ENCODE measurements at regions not wholly inside any gene's neighbourhood (a gene's known extent, or its start where the extent isn't known, plus 50 kb on each side); places are given as distances from the start of the nearest gene placed in this dataset.

GRCh38 chr14:51396222-51396815 lies 156.3 kb downstream of the TMX1 start:
- POLR2A ChIA-PET: interaction anchor here (0.7 to 3.0 kb wide), 10 partner anchors 50 to 792 kb away, joined by 3 to 37 read pairs (median 4); partner anchors contain the start of gene FRMD6
- CTCF ChIA-PET: interaction anchor here (0.7 to 5.3 kb wide), 9 partner anchors 8 to 257 kb away, joined by 3 to 38 read pairs (median 3); partner anchors contain the start of gene FRMD6
- Histone ChIP-seq H3K36me3 (ENCODE audit: control insufficient read depth in 2 of 2, extremely low read depth in 1 of 2, insufficient read depth in 2 of 2, low read length in 2 of 2) (no peaks in the 10 kb centered on the region), H3K9me3 (replicated peaks; ENCODE audit: control insufficient read depth, insufficient read depth, low read length) (no peaks in the 10 kb centered on the region), H3K9ac (replicated peaks; ENCODE audit: extremely low read depth, insufficient read depth, low read length) (peak overlapping the region; percentile 93), H3K4me2 (ENCODE audit: insufficient read depth, low read length) (peak overlapping the region; percentile 87), H3K4me3 (replicated peaks in 1 of 3; ENCODE audit: insufficient read depth in 1 of 3, low read depth in 1 of 3, low read length in 3 of 3) (peak overlapping the region in 1 of 3 experiments; percentile 42), H3K27ac (ENCODE audit: insufficient read depth, low read depth, low read length) (peak overlapping the region; percentile 99), H3K27me3 (ENCODE audit: control insufficient read depth in 2 of 2, insufficient read depth in 2 of 2, low read length in 2 of 2) (no peaks in the 10 kb centered on the region), H3K79me2 (ENCODE audit: control insufficient read depth, insufficient read depth, low read length) (no peaks in the 10 kb centered on the region), H3K9me1 (replicated peaks; ENCODE audit: control insufficient read depth, extremely low read depth, insufficient read depth, low read length) (no peaks in the 10 kb centered on the region), H4K20me1 (replicated peaks; ENCODE audit: control insufficient read depth, extremely low read depth, insufficient read depth, low read length) (no peaks in the 10 kb centered on the region), H2AFZ (ENCODE audit: low read depth, low read length) (no peak overlapping the region), H3K4me1 (ENCODE audit: control insufficient read depth, extremely low read depth, insufficient read depth, low read length) (peaks cover 52% of the 10 kb centered on the region)
- DNase-seq (ENCODE audit: low read depth, low spot score) (peak; percentile 99), FAIRE-seq (peak; percentile 93)
- no TSS peak for BruUV-seq (replicated peaks)
- intact Hi-C loops (cut with micrococcal nuclease) (loop anchor here (1.0 to 10.0 kb wide), 9 partner anchors 46 to 673 kb away; partner anchors contain the start of gene NID2), dilution Hi-C loops (cut with MboI; ENCODE audit: extremely low pct_ligation_motif_present, low sequenced_read_pairs) (no loop called here)
- no peak for TF ChIP-seq MAX (IDR thresholded peaks at IDR 0.05; ENCODE audit: insufficient read depth, insufficient read length)
- TF ChIP-seq CTCF (IDR thresholded peaks at IDR 0.05; ENCODE audit: extremely low read depth in 1 of 2, insufficient read depth in 1 of 2, low read depth in 1 of 2, low read length in 2 of 2): no peak
- TF ChIP-seq JUN (IDR thresholded peaks at IDR 0.05; ENCODE audit: borderline replicate concordance, insufficient read depth, insufficient read length, low read depth): peak; percentile 92
- TF ChIP-seq EZH2 (IDR thresholded peaks at IDR 0.05; ENCODE audit: borderline replicate concordance, low read depth, low read length, severe bottlenecking): no peak
- TF ChIP-seq GATA2 (IDR thresholded peaks at IDR 0.05; ENCODE audit: insufficient read depth, insufficient read length, low read depth, low read length): peak; percentile 98
- TF ChIP-seq FOS (IDR thresholded peaks at IDR 0.05; ENCODE audit: borderline replicate concordance, insufficient read depth, low read length): peak; percentile 93
- peak; percentile 63 for TF ChIP-seq MYC (IDR thresholded peaks at IDR 0.05; ENCODE audit: low read depth, low read length)
- peak; percentile 96 for TF ChIP-seq POLR2AphosphoS5 (IDR thresholded peaks at IDR 0.05; ENCODE audit: insufficient read depth, low read depth, low read length)
- peak; percentile 54 for TF ChIP-seq POLR2A (IDR thresholded peaks at IDR 0.05; ENCODE audit: low read depth, low read length)

Data from endothelial cell of umbilical vein (primary cell).